ENCODE measurements at regions not wholly inside any gene's neighbourhood (a gene's known extent, or its start where the extent isn't known, plus 50 kb on each side); places are given as distances from the start of the nearest gene placed in this dataset.

GRCh38 chr7:130962109-130962508 lies 228.1 kb upstream of the KLF14 start:
- Histone ChIP-seq H3K4me3 (ENCODE audit: low read length) (no peak overlapping the region), H3K9me3 (ENCODE audit: control insufficient read depth in 1 of 2, insufficient read depth in 1 of 2, low read length in 2 of 2) (no peaks in the 10 kb centered on the region), H3K27me3 (ENCODE audit: control insufficient read depth in 1 of 2, insufficient read depth in 2 of 2, low read length in 2 of 2) (no peaks in the 10 kb centered on the region), H3K36me3 (ENCODE audit: insufficient read depth, low read length) (peaks cover 44% of the 10 kb centered on the region), H3K4me1 (ENCODE audit: insufficient read depth, low read length) (peaks cover 45% of the 10 kb centered on the region), H3K27ac (ENCODE audit: low read depth in 1 of 2, low read length in 2 of 2) (peak overlapping the region; percentile 54 to 90)
- intact Hi-C loops (cut with DNase I, micrococcal nuclease): loop anchor here in 1 of 2 experiments (5.0 kb wide), 1 partner anchor 35 kb away; no protein-coding TSS in a partner anchor
- Mint-ChIP-seq H3K9me3 (no peaks in the 10 kb centered on the region), H3K4me3 (peak overlapping the region; percentile 47), H3K27ac (no peak overlapping the region), H3K4me1 (ENCODE audit: low read depth) (peaks cover 59% of the 10 kb centered on the region), H3K36me3 (ENCODE audit: low read depth) (peaks cover 69% of the 10 kb centered on the region), H3K27me3 (no peaks in the 10 kb centered on the region)
- POLR2A ChIA-PET: interaction anchor here (0.8 to 9.0 kb wide), 7 partner anchors 15 to 144 kb away, joined by 3 to 97 read pairs (median 3); no protein-coding TSS in a partner anchor
- CTCF ChIA-PET: interaction anchor here (0.6 to 1.5 kb wide), 5 partner anchors 10 to 1860 kb away, joined by 3 to 6 read pairs (median 3); no protein-coding TSS in a partner anchor
- TF ChIP-seq CTCF (IDR thresholded peaks at IDR 0.05): no peak
- no peak for DNase-seq
- no peak for ATAC-seq (ENCODE audit: poor library complexity)

- no peaks in the 10 kb centered on the region for H3K9me3 ChIP-seq (ENCODE audit: control insufficient read depth in 1 of 2, insufficient read depth in 1 of 2, low read length in 2 of 2)
- Mint-ChIP-seq H3K27ac (no peak overlapping the region), H3K9me3 (no peaks in the 10 kb centered on the region), H3K4me3 (no peak overlapping the region), H3K27me3 (no peaks in the 10 kb centered on the region), H3K36me3 (ENCODE audit: low read depth) (peaks cover 72% of the 10 kb centered on the region), H3K4me1 (ENCODE audit: low read depth) (peaks cover 68% of the 10 kb centered on the region)
- DNase-seq (no peak), ATAC-seq (ENCODE audit: poor library complexity) (no peak)
- no peak for TF ChIP-seq CTCF (IDR thresholded peaks at IDR 0.05)
- peaks cover 36% of the 10 kb centered on the region for H3K4me1 ChIP-seq (ENCODE audit: insufficient read depth, low read length)
- H3K36me3 ChIP-seq (ENCODE audit: insufficient read depth, low read length): peaks cover 47% of the 10 kb centered on the region
- no peak overlapping the region for H3K27ac ChIP-seq (ENCODE audit: low read depth in 1 of 2, low read length in 2 of 2)
- CTCF ChIA-PET: interaction anchor here (1.1 to 1.7 kb wide), 2 partner anchors 11 to 18 kb away, joined by 3 to 6 read pairs; no protein-coding TSS in a partner anchor
- intact Hi-C loops (cut with DNase I, micrococcal nuclease): loop anchor here in 1 of 2 experiments (5.0 kb wide), 1 partner anchor 34 kb away; no protein-coding TSS in a partner anchor
- POLR2A ChIA-PET: interaction anchor here (1.8 kb wide), 1 partner anchor 27 kb away, joined by 3 read pairs; no protein-coding TSS in a partner anchor
- no peaks in the 10 kb centered on the region for H3K27me3 ChIP-seq (ENCODE audit: control insufficient read depth in 1 of 2, insufficient read depth in 2 of 2, low read length in 2 of 2)
- no peak overlapping the region for H3K4me3 ChIP-seq (ENCODE audit: low read length)
These were observed 229.3 kb upstream of the KLF14 start for GRCh38 chr7:130963339-130963738.

- Mint-ChIP-seq H3K4me1 (ENCODE audit: low read depth) (peaks cover 66% of the 10 kb centered on the region), H3K9me3 (no peaks in the 10 kb centered on the region), H3K27ac (no peak overlapping the region), H3K4me3 (no peak overlapping the region), H3K27me3 (no peaks in the 10 kb centered on the region), H3K36me3 (ENCODE audit: low read depth) (peaks cover 66% of the 10 kb centered on the region)
- no peak overlapping the region for H3K4me3 ChIP-seq (ENCODE audit: low read length)
- H3K27me3 ChIP-seq (ENCODE audit: control insufficient read depth in 1 of 2, insufficient read depth in 2 of 2, low read length in 2 of 2): no peaks in the 10 kb centered on the region
- H3K27ac ChIP-seq (ENCODE audit: low read depth in 1 of 2, low read length in 2 of 2): no peak overlapping the region
- no peaks in the 10 kb centered on the region for H3K9me3 ChIP-seq (ENCODE audit: control insufficient read depth in 1 of 2, insufficient read depth in 1 of 2, low read length in 2 of 2)
- POLR2A ChIA-PET: interaction anchor here (0.6 kb wide), 1 partner anchor 384 kb away, joined by 3 read pairs; no protein-coding TSS in a partner anchor
- CTCF ChIA-PET: interaction anchor here (1.9 kb wide), 1 partner anchor 16 kb away, joined by 9 read pairs; no protein-coding TSS in a partner anchor
- no peak for TF ChIP-seq CTCF (IDR thresholded peaks at IDR 0.05)
- DNase-seq (no peak), ATAC-seq (ENCODE audit: poor library complexity) (no peak)
- H3K4me1 ChIP-seq (ENCODE audit: insufficient read depth, low read length): peaks cover 32% of the 10 kb centered on the region
- peaks cover 36% of the 10 kb centered on the region for H3K36me3 ChIP-seq (ENCODE audit: insufficient read depth, low read length)
- intact Hi-C loops (cut with DNase I, micrococcal nuclease): no loop called here
These were observed 231.5 kb upstream of the KLF14 start for GRCh38 chr7:130965515-130965914.
